Gastroesophageal sphincter (tissue), 4 donors: ENCODE measurements at regions not wholly inside any gene's neighbourhood (a gene's known extent, or its start where the extent isn't known, plus 50 kb on each side); places are given as distances from the start of the nearest gene placed in this dataset.
A peak's percentile ranks its signal among the peaks of the same experiment; 100 is the strongest.

Experiments used
- ATAC-seq: fragments of 150-250 bp; one replicate; pipeline ENCODE4 v1.9.1; 2016; ENCODE audit warnings: mild to moderate bottlenecking, moderate library complexity
- H3K27ac ChIP-seq, 4 donors: fragments of 200-600 bp; sonication (generic) in 3 of 4; 1 replicate in 3 of 4; 2 replicates in 1 of 4; pipeline ENCODE4 v1.5.1; 2016 to 2019
- H3K27me3 ChIP-seq: fragments of 200-600 bp; sonication (generic); one replicate; pipeline ENCODE4 v1.5.1; 2019
- H3K36me3 ChIP-seq, 2 donors: fragments of 200-600 bp; sonication (generic); one replicate each; pipeline ENCODE4 v1.5.1; 2019; ENCODE audit warnings: control low read depth in 1 of 2
- H3K4me1 ChIP-seq, 3 donors: fragments of 200-600 bp; sonication (generic); 1 replicate in 2 of 3; 2 replicates in 1 of 3; pipeline ENCODE4 v1.5.1; 2016 to 2019; ENCODE audit warnings: control low read depth in 2 of 3
- H3K4me3 ChIP-seq, 2 donors: fragments of 200-600 bp; sonication (generic); one replicate each; pipeline ENCODE4 v1.5.1; 2019; ENCODE audit warnings: mild to moderate bottlenecking in 1 of 2, moderate library complexity in 1 of 2
- H3K9me3 ChIP-seq, 3 donors: fragments of 200-600 bp; sonication (generic); one replicate each; pipeline ENCODE4 v1.5.1; 2017 to 2019; ENCODE audit warnings: control low read depth in 2 of 3
- EP300 ChIP-seq: sonication (generic); formaldehyde crosslinking; IDR thresholded peaks from one replicate; pipeline ENCODE4 v1.6.1; 2017; ENCODE audit warnings: antibody characterized with exemption, mild to moderate bottlenecking
- POLR2A ChIP-seq, 2 donors: fragments of 450-650 bp; IDR thresholded peaks; one replicate each; pipeline ENCODE4 v1.6.1; 2017; ENCODE audit warnings: antibody characterized with exemption in 2 of 2, mild to moderate bottlenecking in 2 of 2, moderate library complexity in 1 of 2
- POLR2AphosphoS5 ChIP-seq: sonication (generic); formaldehyde crosslinking; IDR thresholded peaks from one replicate; pipeline ENCODE4 v1.6.1; 2017; ENCODE audit warnings: antibody characterized with exemption
- WGBS, 2 donors: methylation state at CpG; one replicate each; pipeline ENCODE4 v1.1.5; 2018; ENCODE audit warnings: low coverage in 1 of 2; 5-methylcytosine and 5-hydroxymethylcytosine counted together
- TF ChIP-seq, protein P1 (sequence below), 4 experiments: fragments of 200-600 bp in 2 of 4; fragments of 450-650 bp in 2 of 4; sonication (generic) in 1 of 4; IDR thresholded peaks; one replicate each; pipeline ENCODE4 v1.5.1; 2017 to 2019; ENCODE audit warnings: antibody characterized with exemption in 4 of 4, mild to moderate bottlenecking in 2 of 4, moderate library complexity in 2 of 4

- Histone ChIP-seq H3K36me3 (no peaks in the 10 kb centered on the region), H3K4me1 (peaks cover 0 to 13% (median 0%) of the 10 kb centered on the region in 3 donors), H3K4me3 (peak overlapping the region; percentile 73 to 96), H3K9me3 (peaks cover 0 to 19% (median 0%) of the 10 kb centered on the region in 3 donors), H3K27ac (peak overlapping the region; percentile 94 to 99 (median 96)), H3K27me3 (no peaks in the 10 kb centered on the region)
- 2 to 5% methylated on average over 8 to 16 of the region's 58 CpGs for WGBS, 2 donors
- TF ChIP-seq POLR2AphosphoS5 (peak; percentile 77), EP300 (no peak), POLR2A (IDR thresholded peaks at IDR 0.05) (peak; percentile 59 to 72)
- TF ChIP-seq, protein P1, sequence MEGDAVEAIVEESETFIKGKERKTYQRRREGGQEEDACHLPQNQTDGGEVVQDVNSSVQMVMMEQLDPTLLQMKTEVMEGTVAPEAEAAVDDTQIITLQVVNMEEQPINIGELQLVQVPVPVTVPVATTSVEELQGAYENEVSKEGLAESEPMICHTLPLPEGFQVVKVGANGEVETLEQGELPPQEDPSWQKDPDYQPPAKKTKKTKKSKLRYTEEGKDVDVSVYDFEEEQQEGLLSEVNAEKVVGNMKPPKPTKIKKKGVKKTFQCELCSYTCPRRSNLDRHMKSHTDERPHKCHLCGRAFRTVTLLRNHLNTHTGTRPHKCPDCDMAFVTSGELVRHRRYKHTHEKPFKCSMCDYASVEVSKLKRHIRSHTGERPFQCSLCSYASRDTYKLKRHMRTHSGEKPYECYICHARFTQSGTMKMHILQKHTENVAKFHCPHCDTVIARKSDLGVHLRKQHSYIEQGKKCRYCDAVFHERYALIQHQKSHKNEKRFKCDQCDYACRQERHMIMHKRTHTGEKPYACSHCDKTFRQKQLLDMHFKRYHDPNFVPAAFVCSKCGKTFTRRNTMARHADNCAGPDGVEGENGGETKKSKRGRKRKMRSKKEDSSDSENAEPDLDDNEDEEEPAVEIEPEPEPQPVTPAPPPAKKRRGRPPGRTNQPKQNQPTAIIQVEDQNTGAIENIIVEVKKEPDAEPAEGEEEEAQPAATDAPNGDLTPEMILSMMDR (IDR thresholded peaks at IDR 0.05), result no peak
- peak; percentile 98 for ATAC-seq
Measured at GRCh38 chr6:27019651-27020552, 227.6 kb upstream of the PRSS16 start.

- peaks cover 0 to 19% (median 0%) of the 10 kb centered on the region in 3 donors for H3K9me3 ChIP-seq
- peak overlapping the region; percentile 73 to 96 for H3K4me3 ChIP-seq
- H3K4me1 ChIP-seq, result peaks cover 0 to 13% (median 0%) of the 10 kb centered on the region in 3 donors
- no peaks in the 10 kb centered on the region for H3K27me3 ChIP-seq
- TF ChIP-seq EP300, result no peak
- no peak for TF ChIP-seq POLR2AphosphoS5
- TF ChIP-seq, protein P1 (IDR thresholded peaks at IDR 0.05), result no peak
- no peak for TF ChIP-seq POLR2A (IDR thresholded peaks at IDR 0.05)
- peak overlapping the region; percentile 94 to 99 (median 96) for H3K27ac ChIP-seq
- H3K36me3 ChIP-seq, result no peaks in the 10 kb centered on the region
- ATAC-seq, result no peak
- WGBS, 2 donors, result 44 to 56% methylated on average over 6 to 9 of the region's 9 CpGs
Measured at GRCh38 chr6:27020553-27020880, 227.0 kb upstream of the PRSS16 start.

GRCh38 chr6:27023664-27024063 lies 223.8 kb upstream of the PRSS16 start:
- no peak for TF ChIP-seq POLR2A (IDR thresholded peaks at IDR 0.05)
- no peak for TF ChIP-seq EP300
- TF ChIP-seq, protein P1 (IDR thresholded peaks at IDR 0.05), result no peak
- no peak for TF ChIP-seq POLR2AphosphoS5

GRCh38 chr6:27025351-27025750 lies 222.2 kb upstream of the PRSS16 start:
- H3K9me3 ChIP-seq, result no peaks in the 10 kb centered on the region
- ATAC-seq, result no peak
- no peak for TF ChIP-seq EP300
- H3K27me3 ChIP-seq, result no peaks in the 10 kb centered on the region
- H3K27ac ChIP-seq, result no peak overlapping the region
- H3K4me1 ChIP-seq, result no peaks in the 10 kb centered on the region
- H3K36me3 ChIP-seq, result no peaks in the 10 kb centered on the region
- 71 to 78% methylated on average over 1 of the region's 1 CpG for WGBS, 2 donors
- no peak overlapping the region for H3K4me3 ChIP-seq

More at GRCh38 chr6:27023664-27024063, 223.8 kb upstream of the PRSS16 start:
- Histone ChIP-seq H3K36me3 (no peaks in the 10 kb centered on the region), H3K4me1 (peaks cover 0 to 9% (median 0%) of the 10 kb centered on the region in 3 donors), H3K4me3 (no peak overlapping the region), H3K27ac (no peak overlapping the region), H3K27me3 (no peaks in the 10 kb centered on the region), H3K9me3 (no peaks in the 10 kb centered on the region)
- 87 to 96% methylated on average over 4 of the region's 4 CpGs for WGBS, 2 donors
- no peak for ATAC-seq

GRCh38 chr6:27026361-27026760 lies 221.1 kb upstream of the PRSS16 start:
- TF ChIP-seq, protein P1 (IDR thresholded peaks at IDR 0.05), result no peak
- TF ChIP-seq POLR2A (IDR thresholded peaks at IDR 0.05) (no peak), EP300 (no peak), POLR2AphosphoS5 (no peak)
- H3K27ac ChIP-seq, result no peak overlapping the region
- no peaks in the 10 kb centered on the region for H3K36me3 ChIP-seq
- no peaks in the 10 kb centered on the region for H3K4me1 ChIP-seq
- WGBS, 2 donors, result 80 to 100% methylated on average over 1 of the region's 1 CpG
- H3K4me3 ChIP-seq, result no peak overlapping the region
- no peaks in the 10 kb centered on the region for H3K27me3 ChIP-seq
- ATAC-seq, result no peak
- H3K9me3 ChIP-seq, result no peaks in the 10 kb centered on the region
